ENCODE measurements at regions not wholly inside any gene's neighbourhood (a gene's known extent, or its start where the extent isn't known, plus 50 kb on each side); places are given as distances from the start of the nearest gene placed in this dataset.

DNA sequence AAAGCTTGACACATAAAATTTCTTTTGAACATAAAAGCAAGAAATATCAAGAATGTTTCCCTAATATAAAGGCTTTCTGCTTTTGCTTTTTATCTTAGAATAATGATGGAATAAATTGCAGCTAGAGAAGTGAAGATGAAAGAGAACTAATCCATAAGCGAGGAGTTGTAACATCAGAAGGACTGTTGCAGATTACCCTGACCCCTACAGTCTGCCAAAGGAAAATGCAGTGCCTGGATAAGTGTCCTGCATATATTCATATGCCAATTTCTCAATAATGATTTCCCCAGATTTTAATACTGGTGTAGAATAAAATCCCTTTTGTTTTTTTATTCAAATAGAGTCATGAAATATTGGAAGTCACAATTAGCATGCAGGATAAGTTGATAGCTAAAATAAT, 115.9 kb downstream of the MAGEC2 start:
- BruUV-seq (replicated peaks): no TSS peak
- Histone ChIP-seq H3K4me3 (ENCODE audit: low read depth in 2 of 2, low read length in 2 of 2) (no peak overlapping the region), H3K27me3 (ENCODE audit: control insufficient read depth, insufficient read depth, low read length) (no peaks in the 10 kb centered on the region), H3K27ac (ENCODE audit: low read length) (no peak overlapping the region), H3K4me1 (ENCODE audit: control insufficient read depth, insufficient read depth, low read length) (no peaks in the 10 kb centered on the region), H3K9me3 (ENCODE audit: control insufficient read depth, insufficient read depth, low read depth, low read length) (peaks cover 10% of the 10 kb centered on the region; the same call in 1 of the 2 replicates), H3K36me3 (ENCODE audit: control insufficient read depth, insufficient read depth, low read length) (no peaks in the 10 kb centered on the region)
- TF ChIP-seq, protein P1, sequence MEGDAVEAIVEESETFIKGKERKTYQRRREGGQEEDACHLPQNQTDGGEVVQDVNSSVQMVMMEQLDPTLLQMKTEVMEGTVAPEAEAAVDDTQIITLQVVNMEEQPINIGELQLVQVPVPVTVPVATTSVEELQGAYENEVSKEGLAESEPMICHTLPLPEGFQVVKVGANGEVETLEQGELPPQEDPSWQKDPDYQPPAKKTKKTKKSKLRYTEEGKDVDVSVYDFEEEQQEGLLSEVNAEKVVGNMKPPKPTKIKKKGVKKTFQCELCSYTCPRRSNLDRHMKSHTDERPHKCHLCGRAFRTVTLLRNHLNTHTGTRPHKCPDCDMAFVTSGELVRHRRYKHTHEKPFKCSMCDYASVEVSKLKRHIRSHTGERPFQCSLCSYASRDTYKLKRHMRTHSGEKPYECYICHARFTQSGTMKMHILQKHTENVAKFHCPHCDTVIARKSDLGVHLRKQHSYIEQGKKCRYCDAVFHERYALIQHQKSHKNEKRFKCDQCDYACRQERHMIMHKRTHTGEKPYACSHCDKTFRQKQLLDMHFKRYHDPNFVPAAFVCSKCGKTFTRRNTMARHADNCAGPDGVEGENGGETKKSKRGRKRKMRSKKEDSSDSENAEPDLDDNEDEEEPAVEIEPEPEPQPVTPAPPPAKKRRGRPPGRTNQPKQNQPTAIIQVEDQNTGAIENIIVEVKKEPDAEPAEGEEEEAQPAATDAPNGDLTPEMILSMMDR (IDR thresholded peaks at IDR 0.05): peak; percentile 63; the same call in 1 of the 2 replicates
- TF ChIP-seq REST (IDR thresholded peaks at IDR 0.05; ENCODE audit: insufficient read depth in 1 of 2, low read depth in 2 of 2, low read length in 1 of 2): no peak
- ATAC-seq (no peak), DNase-seq (ENCODE audit: low read depth, low spot score) (peak; percentile 2)
- in situ Hi-C loops (cut with HindIII; ENCODE audit: low pct_unique_long_range_greater_than_20kb, low sequenced_read_pairs) (no loop called here), intact Hi-C loops (cut with micrococcal nuclease; ENCODE audit: unreplicated experiment) (no loop called here)
- POLR2A ChIA-PET: no interaction called here
- CTCF ChIA-PET: no interaction called here

DNA sequence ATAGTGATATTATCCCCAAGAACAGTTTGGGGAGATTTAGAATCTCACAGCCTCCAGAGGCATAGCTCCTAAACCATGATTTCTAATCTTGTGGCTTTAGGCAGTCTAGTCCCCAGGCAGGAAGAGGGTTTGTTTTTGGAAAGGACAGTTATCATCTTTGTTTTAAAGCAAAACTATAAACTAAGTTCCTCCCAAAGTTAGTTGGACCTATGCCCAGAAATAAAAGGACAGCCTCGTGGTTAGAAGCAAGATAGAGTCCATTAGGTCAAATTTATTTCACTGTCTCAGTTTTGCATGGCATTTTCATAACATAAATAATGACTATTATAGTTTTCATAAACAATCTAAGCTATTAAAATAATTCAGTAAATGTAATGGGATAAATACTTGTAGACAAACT, 120.5 kb downstream of the MAGEC2 start:
- Histone ChIP-seq H3K27me3 (ENCODE audit: control insufficient read depth, insufficient read depth, low read length) (no peaks in the 10 kb centered on the region), H3K4me3 (ENCODE audit: low read depth in 2 of 2, low read length in 2 of 2) (no peak overlapping the region), H3K4me1 (ENCODE audit: control insufficient read depth, insufficient read depth, low read length) (no peaks in the 10 kb centered on the region), H3K36me3 (ENCODE audit: control insufficient read depth, insufficient read depth, low read length) (no peaks in the 10 kb centered on the region), H3K27ac (ENCODE audit: low read length) (no peak overlapping the region), H3K9me3 (ENCODE audit: control insufficient read depth, insufficient read depth, low read depth, low read length) (peaks cover 13% of the 10 kb centered on the region; the same call in 1 of the 2 replicates)
- ATAC-seq (no peak), DNase-seq (ENCODE audit: low read depth, low spot score) (no peak)
- no TSS peak for BruUV-seq (replicated peaks)
- TF ChIP-seq POLR2AphosphoS5 (IDR thresholded peaks at IDR 0.05; ENCODE audit: low read depth, low read length) (no peak), TCF7L2 (IDR thresholded peaks at IDR 0.05; ENCODE audit: low read depth, low read length) (no peak), SIN3A (IDR thresholded peaks at IDR 0.05; ENCODE audit: borderline replicate concordance, insufficient read depth, low read depth, low read length) (no peak), REST (IDR thresholded peaks at IDR 0.05; ENCODE audit: insufficient read depth in 1 of 2, low read depth in 2 of 2, low read length in 1 of 2) (no peak)
- TF ChIP-seq, protein P1 (IDR thresholded peaks at IDR 0.05): no peak
- intact Hi-C loops (cut with micrococcal nuclease; ENCODE audit: unreplicated experiment): no loop called here
- ChIA-PET CTCF (interaction anchor here (0.7 kb wide), 1 partner anchor 59 kb away, joined by 3 read pairs; no protein-coding TSS in a partner anchor), POLR2A (interaction anchor here (0.6 kb wide), 1 partner anchor 426 kb away, joined by 3 read pairs; no protein-coding TSS in a partner anchor)
- in situ Hi-C loops (cut with HindIII; ENCODE audit: low pct_unique_long_range_greater_than_20kb, low sequenced_read_pairs): no loop called here

Measured in Panc1 (cell line).